Tongue (tissue), 1 donor: ENCODE measurements at regions not wholly inside any gene's neighbourhood (a gene's known extent, or its start where the extent isn't known, plus 50 kb on each side); places are given as distances from the start of the nearest gene placed in this dataset.

Source experiments
- DNase-seq: peaks from one replicate; pipeline ENCODE4 v3.0.0-alpha.2; 2015

DNA sequence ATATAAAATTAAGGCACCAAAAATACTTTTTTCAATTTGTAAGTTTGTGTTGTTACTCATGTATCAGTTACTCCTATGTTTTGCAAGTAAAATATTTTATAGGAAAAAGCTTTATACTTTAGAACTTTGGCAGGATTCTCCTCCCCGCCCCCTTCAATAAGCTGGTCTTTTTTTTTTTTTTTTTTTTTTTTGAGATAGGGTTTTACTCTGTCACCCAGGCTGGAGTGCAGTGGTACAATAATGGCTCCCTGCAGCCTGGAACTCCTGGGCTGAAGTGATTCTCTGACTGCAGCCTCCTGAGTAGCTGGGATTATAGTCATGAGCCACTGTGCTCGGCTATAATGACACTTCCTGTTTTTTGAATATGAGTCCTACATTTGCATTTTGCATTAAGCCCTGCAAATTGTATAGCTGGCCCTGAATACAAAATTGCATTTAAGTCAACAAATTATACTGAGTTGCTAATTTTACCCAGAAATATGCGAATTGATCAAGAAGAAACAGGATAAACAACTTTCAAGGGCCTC lies 192.9 kb downstream of the PIK3R1 start:
- no peak for DNase-seq

DNA sequence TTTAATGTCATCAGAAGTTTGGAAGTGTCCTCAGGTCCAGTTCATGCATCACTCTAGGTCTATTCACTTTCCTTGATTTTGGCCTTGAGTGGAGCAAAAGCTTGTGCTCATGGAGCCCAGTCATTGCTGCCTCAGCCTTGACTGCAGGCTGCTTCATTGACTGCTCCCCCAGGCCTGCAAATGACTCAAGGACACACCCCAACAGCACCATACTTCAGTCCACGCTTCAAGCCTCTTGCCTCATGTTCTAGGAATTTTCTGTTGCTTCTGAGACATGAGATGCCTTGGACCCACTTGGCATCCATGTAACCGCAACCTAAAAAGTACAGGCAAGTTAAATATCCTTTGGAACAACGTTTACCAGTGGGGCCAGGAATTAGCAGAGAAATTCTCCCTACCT lies 193.7 kb downstream of the PIK3R1 start:
- no peak for DNase-seq

DNA sequence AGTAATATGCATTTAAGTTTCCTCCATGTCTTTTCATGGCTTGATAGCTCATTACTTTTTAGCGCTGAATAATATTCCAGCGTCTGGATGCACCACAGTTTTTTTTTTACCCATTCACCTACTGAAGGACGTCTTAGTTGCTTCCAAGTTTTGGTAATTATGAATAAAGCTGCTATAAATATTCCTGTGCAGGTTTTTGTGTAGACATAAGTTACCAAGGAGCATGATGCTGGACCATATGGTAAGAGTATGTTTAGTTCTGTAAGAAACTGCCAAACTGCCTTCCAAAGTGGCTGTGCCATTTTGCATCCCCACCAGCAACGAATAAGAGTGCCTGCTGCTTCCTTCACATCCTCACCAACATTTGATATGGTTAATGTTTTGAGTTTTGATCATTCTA lies 195.6 kb downstream of the PIK3R1 start:
- no peak for DNase-seq

DNA sequence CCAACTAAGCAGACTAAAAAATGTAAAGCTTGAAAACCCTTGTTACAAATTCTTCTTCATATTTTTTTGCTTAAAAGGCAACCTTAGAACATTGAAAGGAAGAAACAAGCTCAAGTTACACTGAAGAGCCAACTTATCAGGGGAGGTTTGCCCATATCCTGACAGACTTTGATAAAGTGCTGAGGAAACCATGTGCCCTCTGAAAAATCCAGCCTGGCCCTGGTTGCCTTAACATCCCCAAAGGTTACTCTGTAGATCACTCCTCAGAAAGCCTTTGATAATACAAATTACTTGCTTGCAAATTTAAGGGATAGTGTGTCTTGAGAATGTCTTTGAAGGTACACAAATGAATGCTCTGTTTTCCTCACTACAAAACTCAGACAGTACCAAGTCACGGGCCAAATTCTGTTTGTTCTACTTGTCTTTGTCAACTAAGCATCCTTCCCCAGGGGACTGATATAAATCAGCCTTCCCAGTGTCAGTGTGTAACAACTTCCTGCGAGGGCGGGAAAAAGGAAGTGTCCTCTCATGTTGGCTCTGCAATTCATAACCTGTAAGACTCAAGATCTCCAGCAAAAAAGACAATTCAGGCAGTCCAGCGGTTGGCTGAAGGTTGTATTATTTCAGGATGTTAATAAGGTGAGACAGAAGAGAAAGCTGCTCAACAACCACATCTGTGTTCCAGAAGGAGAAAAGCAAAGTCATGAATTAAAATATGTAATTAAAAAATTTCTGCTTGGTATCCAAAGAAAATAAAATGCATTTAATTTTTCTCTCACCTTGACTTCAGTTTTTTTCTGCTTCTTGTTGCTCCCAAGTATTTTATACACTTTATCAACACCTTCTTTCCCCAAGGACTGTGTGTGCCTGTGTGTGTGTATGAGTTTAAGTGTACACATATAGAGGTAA lies 199.9 kb downstream of the PIK3R1 start:
- no peak for DNase-seq

DNA sequence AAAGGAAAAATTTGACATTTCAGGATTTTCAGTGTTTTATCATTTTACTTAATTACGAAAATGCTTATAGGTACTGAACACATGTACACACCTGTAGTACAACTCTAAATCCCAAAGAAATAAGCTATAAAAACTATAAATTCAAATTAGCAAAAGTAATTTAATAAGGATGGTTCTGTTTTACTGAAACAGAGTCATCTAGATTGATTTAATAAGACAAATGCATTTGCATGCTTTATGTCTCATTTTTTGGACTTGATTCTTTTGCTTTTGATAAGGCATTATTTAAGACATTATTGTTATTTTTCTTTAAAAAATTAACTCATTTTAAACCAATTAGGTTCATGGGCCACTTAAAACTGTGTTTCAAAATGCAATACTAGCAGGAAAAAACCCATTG lies 201.2 kb downstream of the PIK3R1 start:
- DNase-seq: no peak

DNA sequence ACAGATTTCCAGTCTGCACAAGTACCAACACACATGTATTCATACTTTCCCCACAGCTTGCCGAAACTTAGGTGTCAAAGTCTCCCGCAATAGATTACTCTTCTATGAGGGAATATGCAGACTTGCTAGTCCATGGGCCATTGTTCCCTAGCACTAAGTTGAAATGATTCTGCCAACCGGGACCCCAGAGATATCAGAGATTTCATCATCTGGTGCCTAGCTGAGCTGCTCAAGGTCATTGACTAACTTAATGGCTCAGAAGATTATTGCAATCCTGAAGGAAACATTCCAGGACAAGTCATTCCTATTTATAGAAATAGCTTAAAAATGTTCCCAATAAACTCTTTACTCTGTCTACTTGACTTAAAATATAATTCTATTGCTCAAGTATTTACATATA lies 202.6 kb downstream of the PIK3R1 start:
- no peak for DNase-seq

DNA sequence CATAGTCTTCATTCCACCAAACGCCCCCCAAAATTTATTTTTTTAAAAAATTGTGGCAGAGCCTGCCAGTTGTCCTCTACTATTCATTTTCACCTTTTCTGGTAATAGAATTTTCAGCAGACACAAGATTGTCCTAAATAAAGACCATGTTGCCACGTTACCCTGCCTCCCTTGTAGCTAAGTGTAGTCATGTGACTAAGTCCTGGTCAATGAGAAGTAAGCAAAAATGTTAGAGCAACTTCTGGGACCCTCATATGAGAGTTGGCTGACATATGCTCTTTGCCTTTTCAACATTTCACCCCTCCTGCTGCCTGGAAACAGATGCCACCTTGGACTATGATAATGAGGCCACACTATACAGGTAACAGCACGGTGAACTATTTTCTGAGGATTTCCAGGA lies 203.1 kb downstream of the PIK3R1 start:
- DNase-seq: no peak

DNA sequence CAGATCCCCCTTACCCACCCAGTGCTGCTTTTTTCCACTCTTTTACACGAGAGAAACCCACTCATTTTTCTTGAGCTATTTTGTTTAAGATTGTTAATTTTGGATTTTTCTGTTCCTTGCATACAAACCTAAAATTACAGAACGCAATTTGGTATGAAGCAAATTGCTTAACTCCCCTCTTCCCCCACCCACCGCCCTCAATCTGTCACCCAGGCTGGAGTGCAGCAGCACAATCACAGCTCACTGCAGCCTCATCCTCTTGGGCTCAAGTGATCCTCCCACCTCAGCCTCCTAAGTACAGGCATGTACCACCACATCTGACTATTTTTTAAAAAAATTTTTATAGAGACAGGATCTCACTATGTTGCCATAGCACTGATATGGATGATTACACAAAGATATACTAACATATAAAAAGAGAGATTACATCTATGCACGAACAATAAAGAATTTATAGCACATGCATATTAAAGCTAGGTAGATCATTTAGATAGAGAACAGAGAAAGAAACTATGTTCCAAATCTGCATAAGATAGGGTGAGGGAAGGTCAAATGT lies 203.6 kb downstream of the PIK3R1 start:
- DNase-seq: no peak

DNA sequence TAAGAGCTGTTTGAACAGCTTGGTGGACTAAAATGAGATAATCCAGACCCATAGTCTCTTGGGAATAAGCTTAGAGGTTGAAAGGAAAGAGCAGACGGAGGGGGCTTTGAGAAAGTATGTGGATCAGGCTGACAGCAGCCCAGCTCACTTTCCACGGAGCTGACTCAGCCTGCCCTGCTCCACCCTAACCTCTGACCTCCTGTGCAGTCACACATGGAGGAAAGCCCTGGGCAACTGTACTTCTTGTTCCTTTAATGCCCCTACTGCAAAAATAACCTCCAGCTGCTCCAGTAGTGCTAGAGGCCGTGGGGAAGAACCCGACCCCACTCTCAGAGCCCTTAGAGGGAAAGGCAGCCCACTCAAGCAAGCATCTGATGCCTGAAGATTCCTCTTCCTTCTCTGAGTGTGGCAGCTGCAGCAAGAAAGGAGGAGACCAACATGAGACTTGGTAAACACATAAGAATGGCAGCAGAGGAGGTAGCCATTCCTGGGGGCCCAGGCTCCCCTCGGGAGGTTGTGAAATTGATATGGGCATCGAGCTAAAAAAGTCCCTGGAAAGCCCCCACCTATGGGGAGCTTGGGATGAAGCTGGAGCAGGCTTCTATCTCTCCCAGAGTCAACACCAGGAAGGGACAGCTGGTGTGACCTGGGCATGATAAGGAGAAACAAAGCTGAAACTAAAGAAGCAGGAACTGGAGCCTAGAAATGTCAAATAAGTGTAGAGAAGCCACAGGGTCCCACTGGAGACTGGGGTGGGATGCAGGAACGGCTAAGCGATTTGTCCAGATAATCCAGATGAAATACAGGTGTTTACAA lies 204.3 kb downstream of the PIK3R1 start:
- DNase-seq: peak; percentile 79

DNA sequence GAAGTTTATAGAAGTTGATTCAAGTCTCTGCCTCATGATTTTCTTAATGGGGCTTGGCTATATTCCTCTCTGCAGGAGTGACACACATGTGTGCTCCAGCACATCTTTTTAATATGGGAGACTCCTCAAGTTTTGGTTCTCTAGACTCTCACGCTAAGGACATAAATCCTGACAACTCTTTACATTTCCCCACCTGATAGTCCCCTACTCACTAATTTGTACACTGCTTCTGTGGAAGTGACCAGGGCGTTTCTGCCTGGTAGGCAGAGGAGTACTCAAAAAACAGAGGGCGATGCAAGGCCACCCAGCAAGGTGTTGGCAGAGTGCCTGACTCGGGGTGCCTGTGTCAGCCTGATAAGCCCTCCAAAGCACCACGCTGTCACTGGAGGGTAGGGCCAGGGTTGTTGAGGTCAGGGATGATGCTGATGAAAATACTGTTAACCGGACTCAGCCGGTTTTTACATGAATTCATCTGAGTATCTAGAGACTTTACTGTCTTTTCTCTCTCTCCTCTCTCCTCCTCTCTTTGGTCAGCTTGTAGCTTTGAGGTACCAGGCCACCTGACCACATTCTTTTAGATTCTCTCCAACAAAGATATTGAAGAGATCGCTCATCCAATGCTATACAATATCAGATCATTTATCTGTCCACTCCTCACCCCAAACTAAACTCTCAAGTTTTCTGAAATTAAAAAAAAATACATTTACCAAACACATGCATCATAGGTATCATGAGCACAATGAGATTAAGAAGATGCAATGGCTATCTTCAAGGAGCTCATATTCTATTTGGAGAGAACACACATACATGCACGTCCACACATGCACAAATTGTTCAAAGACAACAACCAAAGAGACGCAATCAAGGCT lies 205.2 kb downstream of the PIK3R1 start:
- peak; percentile 62 for DNase-seq

DNA sequence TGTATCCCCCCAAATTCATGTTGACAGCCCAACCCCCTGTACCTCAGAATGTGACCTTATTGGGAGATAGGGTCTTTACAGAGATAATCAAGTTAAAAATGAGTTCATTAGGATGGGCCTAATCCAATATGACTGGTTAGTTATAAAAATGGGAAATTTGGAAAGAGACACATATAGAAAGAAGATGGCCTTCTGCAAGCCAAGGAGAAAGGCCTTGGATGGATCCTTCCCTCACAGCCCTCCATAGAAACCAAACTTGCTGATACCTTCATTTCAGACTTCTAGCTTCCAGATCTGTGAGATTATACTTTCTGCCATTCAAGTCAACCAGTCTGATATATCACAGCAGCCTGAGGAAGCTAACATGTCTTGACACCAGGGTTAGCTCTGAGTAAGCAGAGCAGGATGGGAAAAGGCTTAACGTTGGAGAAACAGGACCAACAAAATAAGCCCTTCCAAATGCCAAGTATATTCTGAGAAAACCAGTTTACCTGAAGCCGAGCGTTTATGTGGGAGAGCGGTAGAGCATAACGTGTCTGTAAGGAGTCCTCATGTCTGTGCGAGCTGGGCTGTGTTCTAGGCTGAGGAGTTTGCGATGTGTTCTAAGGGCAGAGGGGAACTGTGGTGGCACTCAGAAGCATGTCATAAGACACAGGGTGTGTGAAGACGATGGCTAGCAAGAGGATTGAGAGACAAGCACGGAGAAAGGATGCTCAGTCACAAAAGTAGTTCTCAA lies 206.1 kb downstream of the PIK3R1 start:
- no peak for DNase-seq

DNA sequence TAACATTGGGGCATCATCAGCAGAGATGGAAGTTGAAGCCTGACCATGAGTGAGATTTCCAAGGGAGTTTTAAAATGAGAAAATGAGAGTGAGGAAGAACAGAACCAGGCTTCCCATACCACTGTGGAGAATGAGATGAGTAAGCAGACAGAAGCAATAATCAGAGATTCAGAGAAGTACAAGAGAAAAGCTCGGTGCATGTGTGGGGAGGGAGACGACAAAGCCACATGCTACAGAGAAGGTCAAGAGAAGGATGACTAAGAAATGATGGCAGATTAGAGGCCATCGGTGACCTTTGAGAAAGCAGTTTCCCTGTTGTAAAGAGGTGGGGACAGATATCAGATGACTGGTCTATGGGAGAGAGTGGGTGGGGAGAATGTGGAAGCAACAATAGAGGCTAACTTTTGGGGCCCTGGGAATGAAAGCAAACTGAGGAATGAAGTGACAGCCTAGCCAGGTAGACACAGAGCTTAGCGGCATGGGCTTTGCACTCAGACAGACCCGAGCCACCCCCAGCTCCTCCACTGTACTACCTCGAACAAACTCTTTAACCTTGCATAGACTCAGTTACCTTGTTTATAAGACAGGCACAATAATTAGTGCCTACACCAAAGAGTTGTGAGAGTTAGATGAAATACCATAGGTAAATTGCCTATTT lies 207.7 kb downstream of the PIK3R1 start:
- DNase-seq: no peak

DNA sequence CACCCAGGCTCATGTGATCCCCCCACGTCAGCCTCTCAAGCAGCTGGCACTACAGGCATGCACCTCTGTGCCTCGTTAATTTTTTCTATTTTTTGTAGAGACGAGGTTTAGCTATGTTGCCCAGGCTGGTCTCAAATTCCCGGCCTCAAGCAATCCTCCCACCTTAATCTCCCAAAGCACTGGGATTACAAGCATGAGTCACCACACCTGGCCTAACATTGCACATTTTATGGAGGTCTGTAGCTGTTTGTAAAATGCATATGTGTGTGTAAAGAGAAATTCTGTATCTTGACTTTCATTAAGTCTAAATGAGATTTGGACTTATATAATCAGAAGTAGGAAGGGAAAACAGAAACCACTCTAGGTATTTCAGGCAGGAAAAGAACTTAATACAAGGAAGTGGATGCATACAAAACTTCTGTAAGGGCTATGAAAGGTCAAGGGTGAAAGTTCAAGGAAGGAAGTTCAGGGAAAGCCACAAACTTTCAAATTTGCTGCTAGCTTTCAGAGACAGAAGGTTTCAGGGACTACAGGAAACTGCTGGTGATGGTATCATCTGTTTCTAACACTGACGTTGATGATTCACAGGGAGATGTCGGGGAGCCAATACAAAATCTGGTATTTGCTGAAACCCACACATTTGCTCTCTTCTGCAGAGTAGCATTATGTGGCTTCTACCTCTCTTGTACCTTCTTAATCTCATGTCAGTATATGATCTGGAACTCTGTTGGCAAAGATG lies 209.4 kb downstream of the PIK3R1 start:
- DNase-seq: no peak

DNA sequence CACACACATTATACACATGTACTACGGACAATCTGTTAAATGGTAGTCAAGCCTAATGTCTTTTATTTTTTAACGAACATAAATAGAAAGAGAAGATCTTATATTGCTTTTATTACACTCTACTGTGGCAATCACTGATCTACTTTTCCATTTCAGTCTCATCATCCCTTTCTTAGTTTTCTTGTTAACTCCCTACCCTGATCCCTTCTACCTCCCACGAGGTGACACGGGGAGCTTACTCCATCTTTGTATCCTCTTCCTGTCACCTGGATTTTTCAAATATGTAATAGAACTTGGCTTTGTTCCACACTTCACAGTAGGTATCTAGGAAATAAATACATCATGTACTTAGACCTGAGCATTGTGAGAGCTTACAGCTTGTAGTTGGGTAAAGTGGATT lies 211.0 kb downstream of the PIK3R1 start:
- DNase-seq: no peak

DNA sequence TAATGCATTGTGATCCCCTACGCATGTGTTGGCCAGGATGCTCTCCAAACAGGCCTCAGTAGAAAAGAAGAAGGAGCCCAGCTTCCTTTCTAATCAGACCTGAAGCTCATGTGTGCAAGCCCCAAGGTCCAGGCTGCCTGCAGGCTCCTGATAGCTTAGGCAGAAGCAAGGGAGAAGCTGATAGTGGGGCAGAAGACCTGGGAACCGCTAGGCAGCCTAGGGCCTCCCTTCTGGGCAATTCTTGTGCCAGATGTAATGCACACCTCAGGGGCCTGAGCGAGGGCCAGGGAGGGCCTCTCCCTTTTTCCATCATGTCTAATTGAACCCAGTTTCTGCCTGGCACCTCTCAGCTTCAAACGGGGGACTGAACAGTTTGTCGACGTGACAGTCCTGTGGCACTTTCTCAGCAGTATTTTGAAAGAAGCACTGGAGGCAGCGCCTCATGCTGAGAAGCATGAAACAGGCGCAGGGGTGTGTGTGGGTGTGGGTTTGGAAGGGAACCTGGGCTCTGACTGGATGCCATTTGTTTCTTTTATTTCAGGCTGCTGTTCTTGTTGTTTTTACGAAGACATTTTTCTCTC lies 212.8 kb downstream of the PIK3R1 start:
- no peak for DNase-seq

DNA sequence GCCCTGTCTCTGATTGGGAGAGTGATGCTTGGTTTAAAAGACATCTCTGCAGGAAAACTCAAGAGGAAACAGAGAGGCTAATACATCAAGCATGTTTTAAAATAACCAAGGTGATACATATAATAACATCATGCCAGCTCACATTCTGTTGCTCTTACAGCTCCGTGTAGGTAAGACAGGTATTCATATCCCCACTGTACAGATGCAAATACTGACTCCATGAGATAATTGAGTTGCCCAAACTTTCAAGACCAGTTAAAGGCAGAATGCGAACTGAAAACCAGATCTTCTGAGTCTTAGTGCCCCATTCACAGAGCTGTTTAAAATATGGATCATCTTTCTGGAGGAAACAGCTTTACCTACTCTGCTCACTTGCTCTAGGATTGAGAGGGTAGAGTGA lies 214.0 kb downstream of the PIK3R1 start:
- DNase-seq: no peak

DNA sequence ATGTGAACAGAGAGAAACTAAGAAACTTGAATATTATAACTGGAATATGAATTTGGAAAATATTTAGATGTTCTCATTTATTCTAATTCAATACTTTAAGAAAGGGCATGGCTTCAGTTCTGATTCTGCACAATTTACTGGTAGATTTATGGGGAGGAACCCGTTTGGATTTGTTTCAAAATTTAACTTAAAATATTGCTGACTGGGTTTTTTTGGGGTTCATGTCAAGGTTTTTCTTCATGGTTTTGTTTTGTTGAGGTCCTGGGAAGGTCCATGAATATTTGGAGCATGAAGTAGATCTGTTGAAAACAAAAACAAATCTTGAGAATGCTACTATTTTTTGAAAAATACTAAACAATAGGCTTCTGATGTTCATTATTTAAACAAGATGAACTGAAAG lies 214.7 kb downstream of the PIK3R1 start:
- DNase-seq: no peak

DNA sequence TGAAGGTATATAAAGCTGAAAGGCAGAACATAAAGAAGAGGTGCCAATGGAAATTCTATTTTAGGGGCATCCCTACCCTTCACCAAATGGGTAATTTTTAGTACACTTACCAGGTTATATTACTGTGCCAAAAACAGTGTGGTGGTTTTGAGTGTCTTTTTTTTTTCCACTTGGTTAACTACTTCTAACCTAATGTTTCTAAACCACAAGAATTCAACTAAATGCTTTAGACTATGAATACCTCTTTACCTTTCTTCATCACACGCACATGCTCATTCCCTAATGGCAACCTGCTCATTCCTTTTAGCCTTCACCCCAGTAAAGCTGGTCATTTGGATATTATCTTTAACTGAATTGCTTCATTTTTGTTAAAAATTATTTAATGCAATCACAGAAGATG lies 215.6 kb downstream of the PIK3R1 start:
- no peak for DNase-seq

DNA sequence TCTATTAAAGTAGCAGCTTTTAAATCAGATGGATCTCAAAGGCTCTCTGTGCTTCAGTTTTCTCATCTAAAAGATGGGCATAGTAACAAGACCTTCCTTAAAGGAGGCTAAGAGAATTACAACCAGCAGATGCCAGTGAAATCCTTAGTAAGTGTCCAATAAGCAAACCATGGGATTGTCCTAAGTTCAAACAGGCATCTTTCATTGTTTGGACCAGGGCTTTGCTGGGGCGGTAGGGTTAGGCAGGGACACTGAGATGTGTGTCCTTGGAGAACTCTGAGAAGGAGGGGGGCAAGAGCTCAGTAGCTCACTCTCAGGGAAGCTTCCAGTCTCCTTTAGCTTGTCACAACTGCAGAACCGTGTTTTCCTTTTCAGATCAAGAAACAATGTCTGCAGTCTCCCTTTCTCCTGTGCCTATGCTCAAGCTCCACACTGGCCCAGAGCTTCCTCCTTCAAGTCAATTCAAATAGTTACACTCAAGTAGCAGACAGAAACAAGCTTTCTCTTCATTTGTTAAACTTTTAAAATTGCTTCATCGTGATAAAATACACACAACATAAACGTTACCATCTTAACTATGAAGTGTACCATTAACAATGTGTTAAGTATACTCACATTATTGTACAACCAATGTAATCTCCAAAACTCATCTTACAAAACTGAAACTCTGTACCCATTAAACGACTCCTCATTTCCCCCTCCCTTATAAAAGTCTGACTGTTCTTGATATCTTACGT lies 216.2 kb downstream of the PIK3R1 start:
- DNase-seq: no peak
